ENCODE measurements at regions not wholly inside any gene's neighbourhood (a gene's known extent, or its start where the extent isn't known, plus 50 kb on each side); places are given as distances from the start of the nearest gene placed in this dataset.

DNA sequence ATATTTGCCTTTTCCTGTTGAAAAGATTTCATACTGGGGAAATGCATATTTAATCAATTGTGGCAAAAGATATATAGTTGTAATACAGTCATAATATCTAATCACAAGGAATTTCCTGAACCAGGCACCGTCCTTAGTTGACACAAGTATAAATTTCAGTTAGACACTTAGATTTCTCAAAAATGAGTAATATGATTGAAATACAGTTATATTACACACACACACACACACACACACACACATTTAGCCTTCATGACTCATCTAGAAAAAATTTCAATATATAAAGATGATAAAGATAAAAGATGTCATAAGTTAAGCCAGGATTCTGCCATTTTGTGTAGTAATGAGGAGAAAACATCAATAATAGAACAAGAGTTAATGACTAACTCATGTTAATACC is 258.4 kb upstream of the ZNF804A start:
- no peaks in the 10 kb centered on the region for H3K36me3 Mint-ChIP-seq (ENCODE audit: low read depth)
- H3K4me1 Mint-ChIP-seq: no peaks in the 10 kb centered on the region
- ChIA-PET CTCF (no interaction called here), POLR2A (no interaction called here)
- no peak overlapping the region for H3K4me3 Mint-ChIP-seq
- ATAC-seq (no peak), DNase-seq (no peak)
- no peaks in the 10 kb centered on the region for H3K27me3 Mint-ChIP-seq
- H3K27ac Mint-ChIP-seq: no peak overlapping the region
- intact Hi-C loops (cut with DNase I, micrococcal nuclease): no loop called here
- no peaks in the 10 kb centered on the region for H3K9me3 Mint-ChIP-seq (ENCODE audit: low read depth)

DNA sequence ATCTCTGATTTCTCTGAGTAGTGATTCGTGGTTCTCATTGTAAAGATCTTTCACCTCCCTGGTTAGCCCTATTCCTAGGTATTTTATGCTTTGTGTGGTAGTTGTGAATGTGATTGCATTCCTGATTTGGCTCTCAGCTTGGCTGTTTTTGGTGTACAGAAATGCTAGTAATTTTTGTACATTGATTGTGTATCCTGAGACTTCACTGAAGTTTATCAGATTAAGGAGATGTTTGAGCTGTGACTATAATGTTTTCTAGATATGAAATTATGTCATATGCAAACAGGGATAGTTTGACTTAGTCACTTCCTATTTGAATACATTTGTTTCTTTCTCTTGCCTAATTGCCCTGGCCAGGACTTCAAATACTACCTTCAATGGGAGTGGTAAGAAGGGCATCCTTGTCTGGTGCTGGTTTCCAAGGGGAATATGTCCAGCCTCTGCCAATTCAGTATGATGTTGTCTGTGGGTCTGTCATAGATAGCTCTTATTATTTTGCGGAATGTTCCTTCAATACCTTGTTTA is 251.9 kb upstream of the ZNF804A start:
- intact Hi-C loops (cut with DNase I, micrococcal nuclease): no loop called here
- no peak overlapping the region for H3K4me3 Mint-ChIP-seq
- no peak overlapping the region for H3K27ac Mint-ChIP-seq
- POLR2A ChIA-PET: no interaction called here
- ATAC-seq: no peak
- CTCF ChIA-PET: no interaction called here
- H3K4me1 Mint-ChIP-seq: no peaks in the 10 kb centered on the region
- H3K27me3 Mint-ChIP-seq: no peaks in the 10 kb centered on the region
- H3K9me3 Mint-ChIP-seq (ENCODE audit: low read depth): peaks cover 8% of the 10 kb centered on the region
- H3K36me3 Mint-ChIP-seq (ENCODE audit: low read depth): no peaks in the 10 kb centered on the region
- no peak for DNase-seq

DNA sequence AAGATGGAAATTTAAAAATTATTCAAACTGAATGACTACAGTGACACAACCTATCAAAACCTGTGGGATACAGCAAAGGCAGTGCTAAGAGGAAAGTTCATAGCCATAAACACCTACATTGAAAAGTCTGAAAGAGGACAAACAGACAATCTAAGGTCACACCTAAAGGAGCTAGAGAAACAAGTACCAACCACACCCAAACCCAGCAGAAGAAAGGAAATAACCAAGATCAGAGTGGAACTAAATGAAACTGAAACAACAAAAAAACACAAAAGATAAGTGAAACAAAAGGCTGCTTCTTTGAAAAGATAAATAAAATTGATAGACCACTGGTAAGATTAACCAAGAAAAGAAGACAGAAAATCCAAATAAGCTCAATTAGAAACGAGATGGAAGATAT is 247.2 kb upstream of the ZNF804A start:
- no peak overlapping the region for H3K4me3 Mint-ChIP-seq
- ChIA-PET POLR2A (no interaction called here), CTCF (no interaction called here)
- peaks cover 8% of the 10 kb centered on the region for H3K9me3 Mint-ChIP-seq (ENCODE audit: low read depth)
- DNase-seq (no peak), ATAC-seq (no peak)
- H3K27me3 Mint-ChIP-seq: no peaks in the 10 kb centered on the region
- no peaks in the 10 kb centered on the region for H3K4me1 Mint-ChIP-seq
- intact Hi-C loops (cut with DNase I, micrococcal nuclease): no loop called here
- no peaks in the 10 kb centered on the region for H3K36me3 Mint-ChIP-seq (ENCODE audit: low read depth)
- H3K27ac Mint-ChIP-seq: no peak overlapping the region

DNA sequence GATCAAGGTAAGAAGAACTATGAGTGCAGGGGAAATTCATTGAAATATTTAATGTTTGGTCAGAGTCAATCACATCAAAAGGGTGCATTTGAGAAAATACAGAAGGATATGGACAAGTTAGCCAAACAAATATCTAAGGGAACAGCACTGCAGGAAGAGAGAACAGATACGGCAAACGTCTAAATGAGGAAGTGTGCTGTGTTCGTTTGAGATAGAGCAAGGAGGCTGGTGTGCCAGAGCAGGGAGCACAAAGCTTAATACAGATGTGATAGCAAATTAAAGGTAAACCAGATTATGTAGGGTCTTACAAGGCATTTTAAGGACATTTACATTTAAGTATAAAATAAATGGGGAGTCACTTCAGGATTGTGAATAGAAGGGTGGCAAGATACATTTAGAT is 241.3 kb upstream of the ZNF804A start:
- intact Hi-C loops (cut with DNase I, micrococcal nuclease): no loop called here
- no peak for ATAC-seq
- H3K27ac Mint-ChIP-seq: no peak overlapping the region
- ChIA-PET POLR2A (no interaction called here), CTCF (no interaction called here)
- H3K27me3 Mint-ChIP-seq: no peaks in the 10 kb centered on the region
- no peaks in the 10 kb centered on the region for H3K4me1 Mint-ChIP-seq
- H3K4me3 Mint-ChIP-seq: no peak overlapping the region
- DNase-seq: no peak
- H3K9me3 Mint-ChIP-seq (ENCODE audit: low read depth): no peaks in the 10 kb centered on the region
- no peaks in the 10 kb centered on the region for H3K36me3 Mint-ChIP-seq (ENCODE audit: low read depth)

DNA sequence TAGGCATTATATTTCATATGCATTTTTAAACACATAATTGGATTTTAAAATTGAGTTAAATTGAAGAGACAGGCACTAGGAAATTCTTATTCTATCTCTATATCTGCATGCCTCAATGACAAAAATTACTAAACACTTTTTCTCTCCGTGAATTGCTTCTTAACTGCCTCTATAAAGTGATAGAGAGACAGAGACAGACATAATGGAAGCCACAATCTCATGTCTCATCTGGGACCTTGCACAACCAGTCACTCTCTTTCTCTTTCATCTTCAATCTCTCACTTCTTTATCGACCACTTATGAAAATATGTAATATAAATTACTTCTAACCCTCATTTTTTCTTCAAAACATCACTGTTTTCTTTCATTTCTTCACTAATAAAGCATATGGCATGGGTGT is 238.9 kb upstream of the ZNF804A start:
- intact Hi-C loops (cut with DNase I, micrococcal nuclease): no loop called here
- no peaks in the 10 kb centered on the region for H3K4me1 Mint-ChIP-seq
- H3K4me3 Mint-ChIP-seq: no peak overlapping the region
- no peaks in the 10 kb centered on the region for H3K36me3 Mint-ChIP-seq (ENCODE audit: low read depth)
- DNase-seq (no peak), ATAC-seq (no peak)
- ChIA-PET CTCF (no interaction called here), POLR2A (no interaction called here)
- H3K27me3 Mint-ChIP-seq: no peaks in the 10 kb centered on the region
- no peak overlapping the region for H3K27ac Mint-ChIP-seq
- peaks cover 2% of the 10 kb centered on the region for H3K9me3 Mint-ChIP-seq (ENCODE audit: low read depth)

DNA sequence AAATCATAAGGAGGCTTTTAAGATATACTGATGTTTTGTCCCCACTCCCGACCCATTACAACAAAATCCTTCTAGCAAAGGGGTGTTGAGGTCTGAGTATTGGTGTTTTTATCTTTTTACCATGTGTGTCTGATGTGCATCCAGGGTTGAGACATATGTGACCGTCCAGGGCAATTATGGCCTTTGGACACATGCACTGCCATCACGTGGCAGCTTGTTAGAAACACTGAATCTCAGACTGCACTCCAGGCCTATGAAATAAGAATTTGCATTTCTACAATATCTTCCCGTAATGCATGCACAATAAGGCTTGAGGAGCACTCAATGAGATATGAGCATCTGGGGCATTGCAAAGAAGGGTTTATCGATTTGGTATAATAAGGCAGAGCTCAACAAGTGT is 235.1 kb upstream of the ZNF804A start:
- ChIA-PET POLR2A (no interaction called here), CTCF (no interaction called here)
- ATAC-seq (no peak), DNase-seq (no peak)
- intact Hi-C loops (cut with DNase I, micrococcal nuclease): no loop called here
- H3K27ac Mint-ChIP-seq: no peak overlapping the region
- H3K9me3 Mint-ChIP-seq (ENCODE audit: low read depth): peaks cover 2% of the 10 kb centered on the region
- no peaks in the 10 kb centered on the region for H3K27me3 Mint-ChIP-seq
- H3K36me3 Mint-ChIP-seq (ENCODE audit: low read depth): no peaks in the 10 kb centered on the region
- H3K4me1 Mint-ChIP-seq: no peaks in the 10 kb centered on the region
- no peak overlapping the region for H3K4me3 Mint-ChIP-seq

DNA sequence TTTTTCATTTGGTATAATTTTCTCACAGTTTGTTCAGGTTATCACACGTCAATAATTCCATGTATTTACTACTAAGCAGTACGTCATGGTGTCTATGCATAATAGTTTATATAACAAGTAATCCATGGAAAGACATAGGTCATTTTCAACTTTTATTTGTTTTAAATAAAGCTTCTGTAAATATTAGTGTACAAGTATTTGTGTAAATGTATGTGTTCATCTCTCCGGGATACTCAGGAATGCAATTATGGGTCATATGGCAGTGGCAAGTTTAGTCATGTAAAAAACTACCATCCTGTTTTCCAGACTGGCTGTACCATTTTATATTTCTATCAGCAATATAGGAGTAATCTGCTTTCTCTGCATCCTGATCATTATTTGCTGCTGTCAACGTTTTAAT is 231.1 kb upstream of the ZNF804A start:
- intact Hi-C loops (cut with DNase I, micrococcal nuclease): no loop called here
- ChIA-PET CTCF (no interaction called here), POLR2A (no interaction called here)
- Mint-ChIP-seq H3K4me1 (no peaks in the 10 kb centered on the region), H3K27ac (no peak overlapping the region), H3K27me3 (no peaks in the 10 kb centered on the region), H3K4me3 (no peak overlapping the region), H3K9me3 (ENCODE audit: low read depth) (peaks cover 4% of the 10 kb centered on the region), H3K36me3 (ENCODE audit: low read depth) (no peaks in the 10 kb centered on the region)
- ATAC-seq (no peak), DNase-seq (no peak)

DNA sequence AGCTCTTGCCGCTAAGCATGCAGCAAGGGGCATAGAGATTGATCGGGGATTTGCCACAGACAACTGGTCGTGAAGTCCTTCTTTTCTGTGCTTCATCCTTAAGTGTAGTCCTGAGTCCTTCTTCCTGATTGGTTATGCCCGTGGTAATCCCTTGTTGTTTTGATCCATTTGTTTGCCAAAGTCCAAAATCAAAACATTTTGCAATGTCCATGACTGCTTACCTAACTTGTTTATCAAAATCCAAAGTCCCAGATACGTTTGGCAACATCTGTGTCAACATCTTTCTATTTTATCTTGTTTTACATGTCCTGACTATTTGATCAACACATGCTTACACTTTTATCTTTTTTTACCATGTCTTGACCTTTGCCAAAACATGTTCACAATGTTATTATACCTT is 229.0 kb upstream of the ZNF804A start:
- DNase-seq: no peak
- Mint-ChIP-seq H3K27me3 (no peaks in the 10 kb centered on the region), H3K36me3 (ENCODE audit: low read depth) (no peaks in the 10 kb centered on the region), H3K27ac (no peak overlapping the region), H3K9me3 (ENCODE audit: low read depth) (peaks cover 4% of the 10 kb centered on the region), H3K4me3 (no peak overlapping the region), H3K4me1 (no peaks in the 10 kb centered on the region)
- no peak for ATAC-seq
- intact Hi-C loops (cut with DNase I, micrococcal nuclease): no loop called here
- POLR2A ChIA-PET: no interaction called here
- CTCF ChIA-PET: no interaction called here

DNA sequence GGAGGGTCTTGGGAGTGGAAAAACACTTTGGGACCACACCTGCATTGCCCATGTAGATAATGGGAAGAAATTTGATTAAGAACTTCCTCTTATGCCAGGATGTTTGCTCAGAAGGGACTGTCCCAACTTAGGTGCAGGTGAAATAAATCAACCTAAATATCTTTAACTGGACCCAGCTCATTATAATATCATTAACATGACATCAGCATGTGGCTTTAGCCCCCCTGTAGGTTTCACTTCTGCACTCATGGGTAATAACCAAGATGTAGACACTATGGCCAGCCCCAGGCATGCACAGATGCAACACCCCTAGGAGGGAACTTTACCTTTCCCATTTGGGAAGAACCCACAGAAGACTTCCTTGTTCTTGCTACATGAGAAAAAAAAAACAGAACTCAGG is 227.4 kb upstream of the ZNF804A start:
- H3K9me3 Mint-ChIP-seq (ENCODE audit: low read depth): peaks cover 4% of the 10 kb centered on the region
- H3K4me1 Mint-ChIP-seq: no peaks in the 10 kb centered on the region
- POLR2A ChIA-PET: no interaction called here
- no peak for ATAC-seq
- H3K36me3 Mint-ChIP-seq (ENCODE audit: low read depth): no peaks in the 10 kb centered on the region
- intact Hi-C loops (cut with DNase I, micrococcal nuclease): no loop called here
- no peak for DNase-seq
- no peak overlapping the region for H3K27ac Mint-ChIP-seq
- CTCF ChIA-PET: no interaction called here
- no peak overlapping the region for H3K4me3 Mint-ChIP-seq
- H3K27me3 Mint-ChIP-seq: no peaks in the 10 kb centered on the region

DNA sequence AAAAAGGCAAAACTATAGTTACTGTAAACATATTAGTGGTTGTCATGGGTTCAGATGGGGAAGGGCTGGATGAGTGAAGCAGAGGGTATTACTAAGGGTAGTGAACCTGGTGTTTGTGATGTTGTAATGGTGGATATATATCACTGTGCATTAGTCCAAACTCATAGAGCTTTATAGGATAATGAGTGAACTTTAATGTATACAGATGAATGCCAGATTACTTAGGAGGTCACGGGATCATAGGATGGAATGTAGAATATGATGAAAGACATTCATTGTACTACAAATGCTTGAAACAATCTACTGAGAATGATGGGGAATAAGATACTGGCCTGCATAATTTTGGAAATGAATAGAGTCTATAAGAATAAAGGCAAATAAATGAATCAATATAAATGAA is 226.7 kb upstream of the ZNF804A start:
- Mint-ChIP-seq H3K27ac (no peak overlapping the region), H3K9me3 (ENCODE audit: low read depth) (peaks cover 4% of the 10 kb centered on the region), H3K4me1 (no peaks in the 10 kb centered on the region), H3K27me3 (no peaks in the 10 kb centered on the region), H3K4me3 (no peak overlapping the region), H3K36me3 (ENCODE audit: low read depth) (no peaks in the 10 kb centered on the region)
- intact Hi-C loops (cut with DNase I, micrococcal nuclease): no loop called here
- ChIA-PET POLR2A (no interaction called here), CTCF (interaction anchor here (0.5 kb wide), 1 partner anchor 579 kb away, joined by 3 read pairs; no protein-coding TSS in a partner anchor)
- ATAC-seq: no peak
- no peak for DNase-seq

DNA sequence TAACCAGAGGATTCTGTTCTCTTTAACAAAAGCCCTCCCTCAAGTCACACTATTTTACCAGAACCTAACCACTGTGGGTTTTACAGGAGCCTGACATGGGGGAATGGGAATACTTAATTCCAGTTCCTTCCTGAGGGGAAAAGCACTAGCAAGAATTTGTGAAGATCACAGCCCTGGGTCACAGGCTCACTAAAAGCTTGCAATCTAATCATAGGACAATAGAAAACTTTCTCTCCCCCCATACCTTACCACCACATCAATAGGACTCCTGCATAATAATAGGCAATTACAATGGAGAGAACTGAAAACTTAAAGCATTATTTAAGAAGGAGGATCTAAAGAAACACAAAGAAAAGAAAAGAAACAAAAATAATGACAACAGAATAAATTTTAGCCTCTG is 225.8 kb upstream of the ZNF804A start:
- no peaks in the 10 kb centered on the region for H3K4me1 Mint-ChIP-seq
- POLR2A ChIA-PET: no interaction called here
- H3K27ac Mint-ChIP-seq: no peak overlapping the region
- intact Hi-C loops (cut with DNase I, micrococcal nuclease): no loop called here
- CTCF ChIA-PET: no interaction called here
- H3K27me3 Mint-ChIP-seq: no peaks in the 10 kb centered on the region
- H3K36me3 Mint-ChIP-seq (ENCODE audit: low read depth): no peaks in the 10 kb centered on the region
- ATAC-seq (no peak), DNase-seq (no peak)
- no peak overlapping the region for H3K4me3 Mint-ChIP-seq
- peaks cover 4% of the 10 kb centered on the region for H3K9me3 Mint-ChIP-seq (ENCODE audit: low read depth)

DNA sequence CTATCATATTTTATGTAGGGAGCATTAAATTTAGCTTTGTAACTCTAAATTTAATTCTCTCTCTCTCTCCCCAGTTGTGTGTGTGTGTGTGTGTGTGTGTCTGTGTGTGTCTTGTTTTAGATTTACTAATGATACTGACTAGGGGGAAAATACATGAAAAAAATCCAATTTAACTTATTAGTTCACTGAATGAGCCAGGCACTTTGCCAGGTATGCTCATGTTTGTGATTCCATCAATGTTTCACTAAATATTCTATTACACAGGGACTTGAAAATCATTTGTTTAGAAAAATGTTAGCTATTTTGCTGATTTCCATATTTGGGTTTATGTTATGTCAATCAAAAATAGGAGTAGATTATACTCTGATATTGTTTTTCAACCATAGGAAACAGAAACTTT is 203.7 kb upstream of the ZNF804A start:
- Mint-ChIP-seq H3K9me3 (ENCODE audit: low read depth) (no peaks in the 10 kb centered on the region), H3K36me3 (ENCODE audit: low read depth) (no peaks in the 10 kb centered on the region), H3K27me3 (no peaks in the 10 kb centered on the region), H3K27ac (no peak overlapping the region), H3K4me1 (no peaks in the 10 kb centered on the region), H3K4me3 (no peak overlapping the region)
- intact Hi-C loops (cut with DNase I, micrococcal nuclease): no loop called here
- ChIA-PET POLR2A (no interaction called here), CTCF (no interaction called here)
- DNase-seq: no peak
- no peak for ATAC-seq

DNA sequence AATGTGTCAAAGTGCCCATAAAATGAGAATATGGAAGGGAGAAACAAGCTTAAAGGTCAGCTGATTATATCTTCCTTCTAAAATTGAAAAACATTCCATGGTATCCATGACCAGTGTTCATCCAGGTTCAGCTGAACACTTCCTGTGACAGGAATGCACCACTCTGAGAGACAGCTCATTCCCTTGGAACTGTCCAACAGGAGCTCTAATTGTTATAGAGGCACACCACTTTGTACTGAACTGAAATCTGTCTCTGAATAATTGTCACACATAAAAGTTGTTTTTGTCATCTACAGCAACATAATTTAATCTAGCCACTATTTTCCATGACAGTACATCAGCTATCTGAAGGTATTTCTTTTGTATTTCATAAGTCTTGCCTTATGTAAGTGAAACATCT is 195.9 kb upstream of the ZNF804A start:
- Mint-ChIP-seq H3K27me3 (no peaks in the 10 kb centered on the region), H3K4me3 (no peak overlapping the region), H3K27ac (no peak overlapping the region), H3K36me3 (ENCODE audit: low read depth) (no peaks in the 10 kb centered on the region), H3K4me1 (no peaks in the 10 kb centered on the region), H3K9me3 (ENCODE audit: low read depth) (peaks cover 3% of the 10 kb centered on the region)
- POLR2A ChIA-PET: no interaction called here
- intact Hi-C loops (cut with DNase I, micrococcal nuclease): no loop called here
- no peak for ATAC-seq
- CTCF ChIA-PET: no interaction called here
- no peak for DNase-seq

Measured in activated CD4-positive, alpha-beta T cell treated with anti-CD3 and anti-CD28 coated beads for 36 hours (primary cell).